ENCODE measurements at regions not wholly inside any gene's neighbourhood (a gene's known extent, or its start where the extent isn't known, plus 50 kb on each side); places are given as distances from the start of the nearest gene placed in this dataset.

- TF ChIP-seq ZBTB7A (IDR thresholded peaks at IDR 0.05; ENCODE audit: low read depth): no peak
- TF ChIP-seq FOXM1 (IDR thresholded peaks at IDR 0.05; ENCODE audit: borderline replicate concordance, low read depth): no peak
- TF ChIP-seq EGR1 (IDR thresholded peaks at IDR 0.05): no peak
- no peak for TF ChIP-seq RAD21 (IDR thresholded peaks at IDR 0.05; ENCODE audit: low read depth)
- TF ChIP-seq NFIC (IDR thresholded peaks at IDR 0.05): no peak
- no peak for TF ChIP-seq TAF1 (IDR thresholded peaks at IDR 0.05; ENCODE audit: low read depth)
- TF ChIP-seq YY1 (IDR thresholded peaks at IDR 0.05; ENCODE audit: low read depth): no peak
- TF ChIP-seq TEAD4 (IDR thresholded peaks at IDR 0.05): no peak
- TF ChIP-seq CEBPB (IDR thresholded peaks at IDR 0.05): no peak
- no peak for TF ChIP-seq USF1 (IDR thresholded peaks at IDR 0.05)
- TF ChIP-seq CREB1 (IDR thresholded peaks at IDR 0.05; ENCODE audit: low read depth): no peak
- TF ChIP-seq TCF12 (IDR thresholded peaks at IDR 0.05; ENCODE audit: low read depth): no peak
- no peak for TF ChIP-seq EP300 (IDR thresholded peaks at IDR 0.05; ENCODE audit: borderline replicate concordance)
- no peak for TF ChIP-seq REST (IDR thresholded peaks at IDR 0.05; ENCODE audit: low read depth)
These were observed 219.0 kb upstream of the AKR1E2 start for GRCh38 chr10:4606856-4607636.

- TF ChIP-seq TEAD4 (IDR thresholded peaks at IDR 0.05) (no peak), REST (IDR thresholded peaks at IDR 0.05; ENCODE audit: low read depth) (no peak)
These were observed 223.1 kb upstream of the AKR1E2 start for GRCh38 chr10:4602764-4603491.

- TF ChIP-seq TAF1 (IDR thresholded peaks at IDR 0.05; ENCODE audit: low read depth): no peak
- TF ChIP-seq FOXM1 (IDR thresholded peaks at IDR 0.05; ENCODE audit: borderline replicate concordance, low read depth): no peak
- no peak for TF ChIP-seq MAX (IDR thresholded peaks at IDR 0.05)
- no peak for TF ChIP-seq EP300 (IDR thresholded peaks at IDR 0.05; ENCODE audit: borderline replicate concordance)
- no peak for TF ChIP-seq NFIC (IDR thresholded peaks at IDR 0.05)
- TF ChIP-seq CEBPB (IDR thresholded peaks at IDR 0.05): no peak
- TF ChIP-seq EGR1 (IDR thresholded peaks at IDR 0.05): no peak
- no peak for TF ChIP-seq USF1 (IDR thresholded peaks at IDR 0.05)
- TF ChIP-seq REST (IDR thresholded peaks at IDR 0.05; ENCODE audit: low read depth): no peak
- TF ChIP-seq TCF12 (IDR thresholded peaks at IDR 0.05; ENCODE audit: low read depth): no peak
- TF ChIP-seq TEAD4 (IDR thresholded peaks at IDR 0.05): no peak
- TF ChIP-seq CREB1 (IDR thresholded peaks at IDR 0.05; ENCODE audit: low read depth): no peak
- TF ChIP-seq YY1 (IDR thresholded peaks at IDR 0.05; ENCODE audit: low read depth): no peak
- no peak for TF ChIP-seq ZBTB7A (IDR thresholded peaks at IDR 0.05; ENCODE audit: low read depth)
- no peak for TF ChIP-seq RAD21 (IDR thresholded peaks at IDR 0.05; ENCODE audit: low read depth)
These were observed 226.5 kb upstream of the AKR1E2 start for GRCh38 chr10:4599471-4599870.

- TF ChIP-seq CEBPB (IDR thresholded peaks at IDR 0.05) (no peak), TEAD4 (IDR thresholded peaks at IDR 0.05) (no peak), USF1 (IDR thresholded peaks at IDR 0.05) (no peak)
These were observed 229.1 kb upstream of the AKR1E2 start for GRCh38 chr10:4596951-4597350.

Data from Ishikawa (cell line).